Fibroblast of lung (primary cell): ENCODE measurements at regions not wholly inside any gene's neighbourhood (a gene's known extent, or its start where the extent isn't known, plus 50 kb on each side); places are given as distances from the start of the nearest gene placed in this dataset.

Experiments used
- DNase-seq, 2 donors: peaks; one replicate each; pipeline versions ENCODE4 v3.0.0 to v3.0.0-alpha.2; 2010; ENCODE audit warnings: low read depth in 2 of 2
- H2AFZ ChIP-seq: 2 replicates; pipeline ENCODE4 v1.5.1; 2012; ENCODE audit warnings: low read length, control low read depth, inconsistent platforms
- H3K27ac ChIP-seq: 2 replicates; pipeline ENCODE4 v1.5.1; 2011; ENCODE audit warnings: low read length, control low read depth; ENCODE audit not compliant: insufficient read depth
- H3K27me3 ChIP-seq: 2 replicates; pipeline ENCODE4 v1.5.1; 2011; ENCODE audit warnings: mild to moderate bottlenecking, low read length; ENCODE audit not compliant: control insufficient read depth, insufficient read depth
- H3K36me3 ChIP-seq: 2 replicates; pipeline ENCODE4 v1.5.1; 2011; ENCODE audit warnings: low read length; ENCODE audit not compliant: control insufficient read depth, insufficient read depth
- H3K4me1 ChIP-seq: 2 replicates; pipeline ENCODE4 v1.5.1; 2011; ENCODE audit warnings: low read length; ENCODE audit not compliant: control insufficient read depth, insufficient read depth; ENCODE audit errors: extremely low read depth
- H3K4me2 ChIP-seq: 2 replicates; pipeline ENCODE4 v1.5.1; 2011; ENCODE audit warnings: low read length, control low read depth; ENCODE audit not compliant: insufficient read depth; ENCODE audit errors: extremely low read depth
- H3K4me3 ChIP-seq, 4 experiments: fragments of 200-600 bp in 1 of 4; sonication (generic) in 1 of 4; replicated peaks in 1 of 4; 2 replicates each; pipeline ENCODE4 v1.5.1; 2011 to 2016; ENCODE audit warnings: low read length in 4 of 4, low read depth in 3 of 4, mild to moderate bottlenecking in 3 of 4, control low read depth in 2 of 4, inconsistent platforms in 1 of 4, mixed read lengths in 1 of 4; ENCODE audit not compliant: insufficient read depth in 1 of 4; ENCODE audit errors: control extremely low read depth in 1 of 4
- H3K79me2 ChIP-seq: 2 replicates; pipeline ENCODE4 v1.5.1; 2012; ENCODE audit warnings: mild to moderate bottlenecking, low read length, inconsistent platforms; ENCODE audit not compliant: control insufficient read depth, insufficient read depth
- H3K9ac ChIP-seq: 2 replicates; pipeline ENCODE4 v1.5.1; 2011; ENCODE audit warnings: mild to moderate bottlenecking, low read length, control low read depth; ENCODE audit not compliant: insufficient read depth
- H3K9me3 ChIP-seq: 2 replicates; pipeline ENCODE4 v1.5.1; 2012; ENCODE audit warnings: low read depth, low read length; ENCODE audit not compliant: control insufficient read depth, insufficient read depth
- H4K20me1 ChIP-seq: 2 replicates; pipeline ENCODE4 v1.5.1; 2011; ENCODE audit warnings: low read length; ENCODE audit not compliant: control insufficient read depth, insufficient read depth; ENCODE audit errors: extremely low read depth
- CTCF ChIP-seq, 2 donors: IDR thresholded peaks in 1 of 2; conservative IDR thresholded peaks in 1 of 2; 1 replicate in 1 of 2; 2 replicates in 1 of 2; pipeline ENCODE4 v1.5.1; 2011 to 2012; ENCODE audit warnings: low read length in 2 of 2, control low read depth in 1 of 2, inconsistent platforms in 1 of 2, low read depth in 1 of 2, mild to moderate bottlenecking in 1 of 2
- EZH2 ChIP-seq: IDR thresholded peaks from 2 replicates; pipeline ENCODE4 v1.5.1; 2012; ENCODE audit warnings: low read length, control low read depth, mild to moderate bottlenecking; ENCODE audit errors: missing control alignments

DNA sequence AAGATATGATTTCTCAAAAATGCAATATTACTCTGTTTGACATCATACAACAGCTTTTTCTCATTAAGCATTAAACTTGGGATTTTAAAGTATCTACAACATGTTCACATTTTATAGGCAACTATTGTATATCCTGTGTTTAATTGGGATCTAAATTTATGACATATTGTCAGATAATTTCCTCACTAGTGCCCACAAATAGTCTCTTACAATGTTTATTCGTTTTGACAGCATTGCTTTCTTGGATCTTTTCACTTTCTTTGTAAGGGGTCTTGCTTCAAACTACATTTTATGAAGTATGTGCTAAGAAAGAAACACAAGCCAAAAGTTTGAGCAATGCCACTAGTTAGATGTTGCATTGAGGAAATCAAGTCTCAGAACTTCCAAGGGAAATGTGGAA, 285.1 kb downstream of the TMEM167A start:
- Histone ChIP-seq H4K20me1 (no peaks in the 10 kb centered on the region), H3K4me3 (no peak overlapping the region), H3K27me3 (no peaks in the 10 kb centered on the region), H3K27ac (no peak overlapping the region), H3K4me1 (no peaks in the 10 kb centered on the region), H3K9me3 (no peaks in the 10 kb centered on the region), H3K9ac (no peak overlapping the region), H2AFZ (no peak overlapping the region), H3K36me3 (no peaks in the 10 kb centered on the region), H3K79me2 (no peaks in the 10 kb centered on the region), H3K4me2 (no peak overlapping the region)
- DNase-seq = no peak
- TF ChIP-seq CTCF (conservative IDR thresholded peaks at IDR 0.05 in 1 of 2, IDR thresholded peaks at IDR 0.05 in 1 of 2; ENCODE audit: low read depth in 1 of 2, low read length in 2 of 2) (no peak), EZH2 (no peak)

DNA sequence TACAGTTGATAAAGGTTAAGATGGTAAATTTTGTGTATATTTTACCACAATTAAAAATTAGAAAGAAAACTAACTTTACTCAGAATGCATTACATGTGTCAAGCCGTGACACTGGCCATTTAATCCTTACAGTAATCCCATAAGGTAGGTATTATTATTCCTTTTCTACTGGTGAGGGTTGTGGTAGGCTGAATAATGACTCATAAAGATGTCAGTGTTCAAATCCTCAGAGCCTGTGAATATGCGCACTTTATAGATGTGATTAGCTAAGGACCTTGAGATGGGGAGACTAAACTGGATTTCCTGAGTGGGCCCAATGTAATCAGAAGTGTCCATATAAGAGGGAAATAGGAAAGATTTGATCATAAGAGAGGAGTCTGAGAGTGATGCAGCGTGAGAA, 288.1 kb downstream of the TMEM167A start:
- Histone ChIP-seq H3K9me3 (no peaks in the 10 kb centered on the region), H3K4me3 (no peak overlapping the region), H4K20me1 (no peaks in the 10 kb centered on the region), H3K79me2 (no peaks in the 10 kb centered on the region), H3K9ac (no peak overlapping the region), H3K4me2 (no peak overlapping the region), H2AFZ (no peak overlapping the region), H3K36me3 (no peaks in the 10 kb centered on the region), H3K27ac (no peak overlapping the region), H3K27me3 (no peaks in the 10 kb centered on the region), H3K4me1 (no peaks in the 10 kb centered on the region)
- TF ChIP-seq CTCF (conservative IDR thresholded peaks at IDR 0.05 in 1 of 2, IDR thresholded peaks at IDR 0.05 in 1 of 2; ENCODE audit: low read depth in 1 of 2, low read length in 2 of 2) (no peak), EZH2 (no peak)
- no peak for DNase-seq

GRCh38 chr5:82786748-82787147, 290.4 kb downstream of the TMEM167A start:
- TF ChIP-seq EZH2 (no peak), CTCF (conservative IDR thresholded peaks at IDR 0.05 in 1 of 2, IDR thresholded peaks at IDR 0.05 in 1 of 2; ENCODE audit: low read depth in 1 of 2, low read length in 2 of 2) (no peak)
- H3K27ac ChIP-seq = no peak overlapping the region
- DNase-seq = no peak
- no peaks in the 10 kb centered on the region for H3K4me1 ChIP-seq
- H3K4me3 ChIP-seq = no peak overlapping the region
- no peak overlapping the region for H2AFZ ChIP-seq
- H3K36me3 ChIP-seq = no peaks in the 10 kb centered on the region
- H4K20me1 ChIP-seq = no peaks in the 10 kb centered on the region
- H3K27me3 ChIP-seq = no peaks in the 10 kb centered on the region
- no peak overlapping the region for H3K4me2 ChIP-seq
- no peak overlapping the region for H3K9ac ChIP-seq
- H3K79me2 ChIP-seq = no peaks in the 10 kb centered on the region
- no peaks in the 10 kb centered on the region for H3K9me3 ChIP-seq
